HG02970 (cell line): ENCODE measurements at regions not wholly inside any gene's neighbourhood (a gene's known extent, or its start where the extent isn't known, plus 50 kb on each side); places are given as distances from the start of the nearest gene placed in this dataset.
"Not testable (repeated sequence)": the region's sequence is repeated elsewhere in the genome, so short reads cannot be mapped to it uniquely, and the experiment has no call there.

ENCODE experiments used
- ATAC-seq: cut with Tn5 transposase; IDR thresholded peaks from one replicate; pipeline ENCODE4 v1.9.1; 2021; ENCODE audit warnings: mild to moderate bottlenecking, moderate library complexity, moderate number of reproducible peaks; ENCODE audit not compliant: unreplicated experiment, low FRiP score

- ATAC-seq = no peak
Observed at GRCh38 chr3:25844891-25845290, 55.0 kb downstream of the OXSM start.

- no peak for ATAC-seq
Observed at GRCh38 chr3:25846282-25846681, 56.4 kb downstream of the OXSM start.

GRCh38 chr3:25849091-25849490 is 59.2 kb downstream of the OXSM start:
- ATAC-seq = no peak

DNA sequence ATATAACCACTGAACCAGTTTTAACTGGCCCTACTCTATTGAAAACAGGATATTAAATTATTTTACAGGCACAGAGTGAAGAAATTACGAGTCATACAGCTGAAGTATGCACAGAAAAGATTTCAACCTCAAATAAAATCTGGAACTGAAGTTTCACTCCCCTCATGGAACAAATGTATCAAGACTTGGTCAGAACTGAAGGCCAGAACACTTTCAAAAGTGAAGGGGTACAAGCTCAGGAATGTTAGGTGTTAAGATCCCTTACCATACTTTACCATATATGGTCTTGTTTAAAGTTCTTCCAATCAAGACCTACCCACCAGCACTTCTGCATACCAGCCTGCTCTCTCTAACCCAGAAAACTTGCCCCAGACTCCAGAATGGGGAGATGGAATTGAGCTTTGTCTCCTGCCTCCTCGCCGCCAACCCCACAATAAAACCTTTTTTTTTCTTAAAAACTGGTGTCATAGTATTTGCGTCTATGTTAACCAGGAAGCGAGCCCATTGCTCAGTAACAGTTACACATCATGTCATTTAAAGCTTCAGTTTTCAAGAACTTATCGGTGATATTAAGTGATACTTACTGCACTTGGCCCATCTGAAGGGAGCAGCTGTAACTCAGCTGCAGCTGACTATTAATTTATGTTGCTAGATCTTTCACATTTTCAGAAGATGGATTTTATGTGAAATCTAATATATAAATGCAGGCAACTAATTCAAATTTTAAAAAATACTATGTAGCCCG is 59.9 kb downstream of the OXSM start:
- ATAC-seq = no peak

DNA sequence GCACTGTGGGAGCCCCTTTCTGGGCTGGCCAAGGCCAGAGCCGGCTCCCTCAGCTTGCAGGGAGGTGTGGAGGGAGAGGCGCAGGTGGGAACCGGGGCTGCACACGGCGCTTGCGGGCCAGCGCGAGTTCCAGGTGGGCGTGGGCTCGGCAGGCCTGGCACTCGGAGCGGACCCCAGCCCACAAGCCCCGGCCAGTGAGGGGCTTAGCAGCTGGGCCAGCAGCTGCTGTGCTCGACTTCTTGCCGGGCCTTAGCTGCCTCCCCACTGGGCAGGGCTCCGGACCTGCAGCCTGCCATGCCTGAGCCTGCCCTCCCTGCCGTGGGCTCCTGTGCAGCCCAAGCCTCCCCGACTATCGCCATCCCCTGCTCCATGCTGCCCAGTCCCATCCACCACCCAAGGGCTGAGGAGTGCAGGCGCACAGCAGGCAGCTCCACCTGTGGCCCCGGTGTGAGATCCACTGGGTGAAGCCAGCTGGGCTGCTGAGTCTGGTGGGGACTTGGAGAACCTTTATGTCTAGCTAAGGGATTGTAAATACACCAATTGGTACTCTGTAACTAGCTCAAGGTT is 61.9 kb downstream of the OXSM start:
- ATAC-seq = not testable (repeated sequence)

GRCh38 chr3:25854214-25854613 is 64.3 kb downstream of the OXSM start:
- no peak for ATAC-seq

- no peak for ATAC-seq
Observed at GRCh38 chr3:25854635-25855034, 64.7 kb downstream of the OXSM start.

GRCh38 chr3:25855266-25855784 is 65.4 kb downstream of the OXSM start:
- ATAC-seq = no peak

- ATAC-seq = peak; percentile 81
Observed at GRCh38 chr3:25856902-25857518, 67.1 kb downstream of the OXSM start.

DNA sequence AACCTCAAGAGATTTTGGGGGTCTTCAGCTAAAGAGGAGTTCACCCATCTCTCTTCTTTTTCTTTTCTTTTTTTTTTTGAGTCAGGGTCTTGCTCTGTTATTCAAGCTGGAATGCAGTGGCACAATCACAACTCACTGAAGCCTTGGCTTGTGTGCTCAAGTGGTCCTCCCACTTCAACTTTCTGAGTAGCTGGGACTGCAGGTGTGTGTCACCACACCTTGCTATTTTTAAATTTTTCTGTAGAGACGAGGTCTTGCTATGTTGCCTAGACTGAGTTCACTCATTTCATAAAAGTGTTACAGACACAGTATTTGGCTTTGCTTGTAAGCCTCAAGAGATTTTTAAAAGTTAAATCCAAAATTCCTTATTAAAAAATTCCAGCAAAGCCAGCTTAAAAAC is 71.7 kb downstream of the OXSM start:
- no peak for ATAC-seq

GRCh38 chr3:25863011-25863415 is 73.1 kb downstream of the OXSM start:
- ATAC-seq = no peak

DNA sequence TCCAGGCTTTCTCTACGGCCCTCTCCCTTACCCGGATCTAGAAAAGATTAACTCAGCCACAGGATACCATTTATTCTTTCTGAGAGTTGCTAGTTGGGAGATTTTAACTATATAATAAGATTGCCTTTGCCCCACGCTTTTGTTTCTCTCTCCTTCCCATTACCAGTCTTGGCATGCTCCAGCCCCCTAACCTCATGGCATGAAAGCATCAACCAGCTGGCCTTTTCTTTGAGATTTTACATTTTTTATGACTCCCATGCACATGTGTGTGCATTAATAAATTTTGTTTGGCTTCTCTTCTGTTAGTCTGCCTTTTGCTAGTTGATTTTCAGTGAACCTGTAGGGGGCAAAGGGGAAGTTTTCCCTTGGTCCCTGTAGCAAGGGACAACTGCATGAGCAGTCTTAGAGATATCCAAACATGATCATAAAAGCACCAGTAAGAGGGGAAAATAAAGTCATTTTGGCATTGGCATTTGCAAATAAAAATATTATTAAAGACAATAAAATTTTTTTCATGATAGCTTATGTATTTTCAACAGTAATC is 73.6 kb downstream of the OXSM start:
- ATAC-seq = no peak

GRCh38 chr3:25870452-25870851 is 80.6 kb downstream of the OXSM start:
- no peak for ATAC-seq

GRCh38 chr3:25872200-25872877 is 82.4 kb downstream of the OXSM start:
- peak; percentile 66 for ATAC-seq

- no peak for ATAC-seq
Observed at GRCh38 chr3:25883492-25883891, 93.6 kb downstream of the OXSM start.

- no peak for ATAC-seq
Observed at GRCh38 chr3:25884981-25885380, 95.1 kb downstream of the OXSM start.

GRCh38 chr3:25885544-25885943 is 95.7 kb downstream of the OXSM start:
- ATAC-seq = no peak

- ATAC-seq = no peak
Observed at GRCh38 chr3:25887907-25888306, 98.0 kb downstream of the OXSM start.

DNA sequence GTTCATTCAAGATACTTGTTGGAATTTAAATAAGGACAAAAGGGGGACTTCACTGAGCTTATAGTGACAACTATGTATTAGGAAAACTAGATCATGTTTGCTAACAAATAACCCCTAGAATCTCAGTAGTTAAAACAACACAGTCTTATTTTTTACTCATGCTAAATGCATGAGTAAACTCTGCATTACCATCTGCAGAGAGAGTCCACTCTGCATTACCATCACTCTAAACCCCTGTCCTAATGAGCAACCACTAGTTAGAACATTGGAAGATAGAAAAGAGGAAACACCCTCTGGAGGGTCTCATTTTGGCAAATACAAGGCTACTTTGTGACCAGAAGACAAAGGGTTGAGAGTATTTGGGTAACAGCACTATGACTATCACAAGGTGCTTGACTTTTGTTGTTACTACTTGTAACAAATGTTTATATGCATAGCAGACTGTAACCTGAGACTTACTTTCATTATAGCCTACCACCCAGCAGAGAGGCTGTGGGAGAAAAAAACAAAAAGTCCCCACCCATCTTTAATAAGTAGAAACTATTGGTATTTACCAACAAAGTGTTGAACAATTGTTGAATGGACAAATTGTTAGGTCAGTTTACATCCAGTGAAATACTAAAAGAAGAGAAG is 99.1 kb downstream of the OXSM start:
- ATAC-seq = no peak

DNA sequence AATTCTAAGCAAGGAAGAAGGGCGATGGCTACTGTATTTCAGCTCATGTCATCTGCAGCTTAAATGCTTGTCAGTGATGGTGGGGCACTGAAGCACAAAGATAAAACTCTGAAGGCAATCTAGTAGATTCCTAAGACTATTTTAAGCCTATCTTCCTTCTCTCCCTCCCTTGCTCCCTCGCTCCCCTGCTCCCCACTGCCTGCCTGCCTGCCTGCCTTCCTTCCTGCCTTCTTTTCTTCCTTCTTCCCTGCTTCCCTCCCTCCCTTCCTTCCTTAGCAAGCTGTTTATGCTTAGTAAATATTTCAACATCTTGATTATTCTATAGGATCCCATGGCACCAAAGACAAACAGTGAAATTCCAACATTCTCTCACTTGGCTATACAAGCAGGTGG is 99.6 kb downstream of the OXSM start:
- ATAC-seq = no peak
